Left ventricle myocardium inferior (tissue), 1 donor: ENCODE measurements at regions not wholly inside any gene's neighbourhood (a gene's known extent, or its start where the extent isn't known, plus 50 kb on each side); places are given as distances from the start of the nearest gene placed in this dataset.

ENCODE experiments used
- DNase-seq: peaks from one replicate; pipeline ENCODE4 v3.0.0-alpha.2; 2020
- H3K27ac ChIP-seq: fragments of 200-600 bp; replicated peaks from 2 replicates; pipeline ENCODE4 v1.8.0; 2021
- H3K27me3 ChIP-seq: fragments of 200-600 bp; 2 replicates; pipeline ENCODE4 v1.8.0; 2021; ENCODE audit warnings: low read depth
- H3K36me3 ChIP-seq: fragments of 200-600 bp; 2 replicates; pipeline ENCODE4 v1.8.0; 2021
- H3K4me1 ChIP-seq: fragments of 200-600 bp; 2 replicates; pipeline ENCODE4 v1.8.0; 2021
- H3K4me3 ChIP-seq: fragments of 200-600 bp; 2 replicates; pipeline ENCODE4 v1.8.0; 2021; ENCODE audit warnings: mild to moderate bottlenecking, moderate library complexity
- H3K9me3 ChIP-seq: fragments of 200-600 bp; replicated peaks from 2 replicates; pipeline ENCODE4 v1.8.0; 2021
- intact Hi-C: fragments of 100-400 bp; cut with micrococcal nuclease; formaldehyde crosslinking; loops from one replicate; pipeline ENCODE4 v1.11.0; 2022
- TF ChIP-seq, protein P1 (sequence below): fragments of 200-600 bp; IDR thresholded peaks from 2 replicates; pipeline ENCODE4 v1.8.0; 2021; ENCODE audit warnings: antibody characterized with exemption, mild to moderate bottlenecking, borderline replicate concordance
- donor health status: DM: no; HTN: yes; CAD: no; lungs with severe emphysema.

DNA sequence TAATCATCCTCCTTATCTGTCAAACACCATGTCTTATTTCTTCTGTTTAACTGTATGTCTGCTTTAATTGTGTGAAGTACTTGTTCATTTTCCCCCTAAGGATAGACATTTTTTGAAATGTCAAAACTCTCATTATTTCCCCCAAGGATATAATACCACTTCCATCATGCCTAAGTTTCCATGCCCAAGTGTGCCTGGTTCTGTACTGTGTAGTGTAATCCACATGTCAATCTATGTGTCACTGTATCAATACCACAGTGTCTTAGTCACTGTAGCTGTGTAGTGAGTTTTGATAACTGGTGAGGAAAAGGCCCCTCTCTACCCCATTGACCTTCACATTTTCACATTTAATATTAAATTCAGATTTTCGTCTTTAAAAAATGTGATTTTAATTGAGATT, 1265.5 kb downstream of the PCDH9 start:
- H3K4me1 ChIP-seq = no peaks in the 10 kb centered on the region
- intact Hi-C loops = no loop called here
- no peaks in the 10 kb centered on the region for H3K27me3 ChIP-seq
- H3K36me3 ChIP-seq = no peaks in the 10 kb centered on the region
- no peak overlapping the region for H3K27ac ChIP-seq
- H3K4me3 ChIP-seq = no peak overlapping the region
- no peaks in the 10 kb centered on the region for H3K9me3 ChIP-seq
- TF ChIP-seq, protein P1, sequence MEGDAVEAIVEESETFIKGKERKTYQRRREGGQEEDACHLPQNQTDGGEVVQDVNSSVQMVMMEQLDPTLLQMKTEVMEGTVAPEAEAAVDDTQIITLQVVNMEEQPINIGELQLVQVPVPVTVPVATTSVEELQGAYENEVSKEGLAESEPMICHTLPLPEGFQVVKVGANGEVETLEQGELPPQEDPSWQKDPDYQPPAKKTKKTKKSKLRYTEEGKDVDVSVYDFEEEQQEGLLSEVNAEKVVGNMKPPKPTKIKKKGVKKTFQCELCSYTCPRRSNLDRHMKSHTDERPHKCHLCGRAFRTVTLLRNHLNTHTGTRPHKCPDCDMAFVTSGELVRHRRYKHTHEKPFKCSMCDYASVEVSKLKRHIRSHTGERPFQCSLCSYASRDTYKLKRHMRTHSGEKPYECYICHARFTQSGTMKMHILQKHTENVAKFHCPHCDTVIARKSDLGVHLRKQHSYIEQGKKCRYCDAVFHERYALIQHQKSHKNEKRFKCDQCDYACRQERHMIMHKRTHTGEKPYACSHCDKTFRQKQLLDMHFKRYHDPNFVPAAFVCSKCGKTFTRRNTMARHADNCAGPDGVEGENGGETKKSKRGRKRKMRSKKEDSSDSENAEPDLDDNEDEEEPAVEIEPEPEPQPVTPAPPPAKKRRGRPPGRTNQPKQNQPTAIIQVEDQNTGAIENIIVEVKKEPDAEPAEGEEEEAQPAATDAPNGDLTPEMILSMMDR = no peak
- DNase-seq = no peak

DNA sequence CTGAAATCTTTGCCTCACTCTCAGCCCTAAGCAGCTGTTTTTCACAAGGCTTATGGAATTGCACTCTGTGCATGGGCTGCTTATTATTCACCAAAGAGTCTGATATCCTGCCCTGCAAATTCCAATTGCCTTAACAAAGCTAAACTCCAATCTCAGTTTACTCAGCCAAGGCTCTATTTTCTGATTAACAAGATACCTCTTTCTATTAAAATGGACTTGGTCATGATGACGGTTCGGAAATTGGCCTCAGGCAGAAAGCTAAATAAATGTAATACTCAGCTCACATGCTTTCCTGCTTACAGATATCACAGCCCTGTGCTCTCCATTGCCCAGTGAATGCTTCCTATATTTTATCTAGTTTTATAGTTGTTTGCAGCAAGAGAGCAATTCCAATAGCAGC, 1270.8 kb downstream of the PCDH9 start:
- Histone ChIP-seq H3K36me3 (no peaks in the 10 kb centered on the region), H3K9me3 (peaks cover 23% of the 10 kb centered on the region), H3K4me1 (no peaks in the 10 kb centered on the region), H3K27me3 (no peaks in the 10 kb centered on the region), H3K4me3 (no peak overlapping the region), H3K27ac (peak overlapping the region; percentile 2)
- intact Hi-C loops = no loop called here
- TF ChIP-seq, protein P1 = no peak
- no peak for DNase-seq

DNA sequence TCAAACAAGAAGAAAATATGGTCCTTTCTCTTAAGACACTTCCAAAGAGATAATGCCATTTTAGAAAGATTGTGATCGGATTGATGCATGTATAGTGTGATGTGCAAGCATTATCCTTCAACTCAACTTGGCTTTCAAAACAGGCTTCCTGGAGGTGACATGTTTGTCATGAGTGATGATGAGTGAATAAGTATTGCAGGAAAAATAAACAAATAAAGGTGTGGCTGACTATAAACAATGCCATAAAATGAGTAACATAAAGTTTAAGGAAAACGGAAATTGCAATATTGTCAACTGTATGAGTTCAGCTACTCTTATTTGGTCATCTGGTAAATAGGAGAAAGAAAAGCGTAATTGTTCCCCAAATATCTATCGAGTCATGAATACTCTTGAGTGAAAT, 1283.7 kb downstream of the PCDH9 start:
- Histone ChIP-seq H3K27me3 (no peaks in the 10 kb centered on the region), H3K4me3 (no peak overlapping the region), H3K9me3 (no peaks in the 10 kb centered on the region), H3K4me1 (peaks cover 14% of the 10 kb centered on the region), H3K36me3 (no peaks in the 10 kb centered on the region), H3K27ac (no peak overlapping the region)
- TF ChIP-seq, protein P1 = no peak
- no peak for DNase-seq
- intact Hi-C loops = no loop called here

GRCh38 chr13:65943708-65944107, 1286.4 kb downstream of the PCDH9 start:
- Histone ChIP-seq H3K4me3 (peak overlapping the region; percentile 58), H3K27me3 (no peaks in the 10 kb centered on the region), H3K36me3 (no peaks in the 10 kb centered on the region), H3K27ac (peak overlapping the region; percentile 79), H3K4me1 (peaks cover 19% of the 10 kb centered on the region), H3K9me3 (no peaks in the 10 kb centered on the region)
- TF ChIP-seq, protein P1 = no peak
- intact Hi-C loops = no loop called here
- DNase-seq = no peak

- H3K9me3 ChIP-seq = no peaks in the 10 kb centered on the region
- H3K27me3 ChIP-seq = no peaks in the 10 kb centered on the region
- H3K27ac ChIP-seq = peak overlapping the region; percentile 79
- intact Hi-C loops = no loop called here
- TF ChIP-seq, protein P1 = no peak
- peak overlapping the region; percentile 58 for H3K4me3 ChIP-seq
- peaks cover 19% of the 10 kb centered on the region for H3K4me1 ChIP-seq
- no peaks in the 10 kb centered on the region for H3K36me3 ChIP-seq
- no peak for DNase-seq
Observed at GRCh38 chr13:65943024-65943423, 1287.1 kb downstream of the PCDH9 start.

DNA sequence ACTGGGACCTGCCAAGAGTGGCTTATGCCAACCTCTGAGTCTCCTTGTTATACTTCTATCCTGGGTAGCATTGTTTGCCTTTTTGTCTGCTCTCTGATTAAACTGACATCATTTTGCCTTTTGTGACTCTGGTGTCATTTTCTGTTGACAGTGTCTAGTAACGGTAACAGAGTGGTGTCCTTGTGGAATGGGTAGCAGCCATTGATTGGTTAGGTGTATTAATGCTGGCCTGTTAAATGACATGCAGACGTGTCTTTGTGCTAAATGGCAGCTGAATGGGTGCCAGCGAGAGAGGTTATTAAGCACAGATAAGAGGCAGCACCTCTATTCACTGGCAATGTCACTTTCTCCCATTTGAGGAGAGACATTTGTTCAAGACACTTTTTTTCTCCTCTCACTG, 1289.4 kb downstream of the PCDH9 start:
- Histone ChIP-seq H3K36me3 (no peaks in the 10 kb centered on the region), H3K4me3 (peak overlapping the region; percentile 58), H3K27me3 (no peaks in the 10 kb centered on the region), H3K27ac (peak overlapping the region; percentile 79), H3K9me3 (no peaks in the 10 kb centered on the region), H3K4me1 (peaks cover 19% of the 10 kb centered on the region)
- TF ChIP-seq, protein P1 = no peak
- intact Hi-C loops = no loop called here
- DNase-seq = peak; percentile 32
